Naive B cell (primary cell): ENCODE measurements at regions not wholly inside any gene's neighbourhood (a gene's known extent, or its start where the extent isn't known, plus 50 kb on each side); places are given as distances from the start of the nearest gene placed in this dataset.
"Not testable (repeated sequence)": the region's sequence is repeated elsewhere in the genome, so short reads cannot be mapped to it uniquely, and the experiment has no call there.

ENCODE experiments used
- ATAC-seq, 2 donors: fragments of 150-1000 bp; cut with Tn5 transposase; 2 replicates each; pipeline ENCODE4 v1.10.0; 2021; ENCODE audit warnings: low read depth in 2 of 2, mild to moderate bottlenecking in 2 of 2, moderate library complexity in 2 of 2
- DNase-seq: peaks from one replicate; pipeline ENCODE4 v3.0.0; 2022
- H3K27ac Mint-ChIP-seq, 6 donors: one replicate each; pipeline ENCODE4 v1.8.0; 2020 to 2022; ENCODE audit warnings: mild to moderate bottlenecking in 6 of 6, mixed read lengths in 6 of 6, moderate library complexity in 5 of 6, inconsistent platforms in 2 of 6
- H3K27me3 Mint-ChIP-seq, 3 donors: one replicate each; pipeline ENCODE4 v1.8.0; 2021 to 2022; ENCODE audit warnings: mixed read lengths in 3 of 3, mild to moderate bottlenecking in 1 of 3
- H3K36me3 Mint-ChIP-seq, 2 donors: one replicate each; pipeline ENCODE4 v1.8.0; 2020 to 2022; ENCODE audit warnings: mixed read lengths in 2 of 2, inconsistent platforms in 1 of 2, mild to moderate bottlenecking in 1 of 2
- H3K4me1 Mint-ChIP-seq, 3 donors: one replicate each; pipeline ENCODE4 v1.8.0; 2020 to 2022; ENCODE audit warnings: mixed read lengths in 3 of 3, inconsistent platforms in 1 of 3, mild to moderate bottlenecking in 1 of 3, moderate library complexity in 1 of 3
- H3K4me3 Mint-ChIP-seq, 8 donors: one replicate each; pipeline ENCODE4 v1.8.0; 2020 to 2022; ENCODE audit warnings: mild to moderate bottlenecking in 8 of 8, mixed read lengths in 8 of 8, moderate library complexity in 8 of 8, inconsistent platforms in 2 of 8
- H3K9me3 Mint-ChIP-seq, 7 donors: one replicate each; pipeline ENCODE4 v1.8.0; 2020 to 2022; ENCODE audit warnings: mixed read lengths in 7 of 7, mild to moderate bottlenecking in 5 of 7, inconsistent platforms in 2 of 7, moderate library complexity in 1 of 7

DNA sequence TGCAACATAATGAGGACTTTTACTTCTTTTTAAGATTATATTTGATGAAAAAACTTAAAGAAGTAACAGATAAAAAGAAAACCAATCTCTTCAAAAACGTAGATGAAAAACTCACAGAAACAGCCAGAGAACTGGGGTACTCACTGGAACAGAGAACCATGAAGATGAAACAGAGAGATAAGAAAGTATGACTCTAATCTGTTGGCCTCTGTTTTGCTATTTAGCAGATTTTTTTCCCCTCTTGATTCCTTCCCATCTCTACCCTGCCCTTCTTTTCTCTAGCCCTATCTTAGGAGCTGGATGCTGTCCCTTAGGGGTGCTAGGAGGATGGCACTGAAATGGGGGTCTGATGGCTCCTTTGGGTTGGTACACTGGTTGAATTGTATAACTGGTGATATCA lies 97.5 kb upstream of the FREM1 start:
- Mint-ChIP-seq H3K27me3 (peaks cover 0 to under 1% (median 0%) of the 10 kb centered on the region in 3 donors), H3K36me3 (no peaks in the 10 kb centered on the region), H3K9me3 (peaks cover 0 to 6% (median 0%) of the 10 kb centered on the region in 7 donors), H3K4me3 (no peak overlapping the region), H3K27ac (peak overlapping the region in 1 of 6 donors; percentile 10), H3K4me1 (no peaks in the 10 kb centered on the region)
- DNase-seq = no peak
- no peak for ATAC-seq

DNA sequence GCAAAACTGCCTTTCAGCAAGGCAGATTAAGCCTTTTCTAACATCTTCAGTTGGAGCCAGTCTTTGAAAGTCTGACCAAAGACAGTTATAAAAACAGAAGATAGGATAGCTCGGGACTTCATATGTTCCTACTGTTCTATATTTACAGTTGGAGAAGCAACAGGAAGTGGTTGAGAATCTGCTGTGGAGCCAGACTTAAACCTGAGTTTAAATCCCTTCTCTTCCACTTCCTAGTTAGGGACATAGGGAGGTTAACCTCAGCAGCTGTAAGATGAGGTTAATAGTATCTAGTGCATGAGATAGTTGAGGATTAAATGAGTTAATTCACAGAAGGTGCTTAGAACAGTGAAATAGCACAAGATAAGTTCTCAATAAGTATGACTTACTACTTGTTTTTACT lies 84.5 kb upstream of the FREM1 start:
- peaks cover 0 to 14% of the 10 kb centered on the region in 2 donors for H3K36me3 Mint-ChIP-seq
- ATAC-seq = no peak
- H3K4me1 Mint-ChIP-seq = peaks cover 11 to 26% (median 14%) of the 10 kb centered on the region in 3 donors
- H3K9me3 Mint-ChIP-seq = peaks cover 0 to 25% (median 7%) of the 10 kb centered on the region in 7 donors
- H3K27me3 Mint-ChIP-seq = peaks cover 32 to 38% (median 36%) of the 10 kb centered on the region in 3 donors
- no peak for DNase-seq
- no peak overlapping the region for H3K4me3 Mint-ChIP-seq
- H3K27ac Mint-ChIP-seq = no peak overlapping the region

DNA sequence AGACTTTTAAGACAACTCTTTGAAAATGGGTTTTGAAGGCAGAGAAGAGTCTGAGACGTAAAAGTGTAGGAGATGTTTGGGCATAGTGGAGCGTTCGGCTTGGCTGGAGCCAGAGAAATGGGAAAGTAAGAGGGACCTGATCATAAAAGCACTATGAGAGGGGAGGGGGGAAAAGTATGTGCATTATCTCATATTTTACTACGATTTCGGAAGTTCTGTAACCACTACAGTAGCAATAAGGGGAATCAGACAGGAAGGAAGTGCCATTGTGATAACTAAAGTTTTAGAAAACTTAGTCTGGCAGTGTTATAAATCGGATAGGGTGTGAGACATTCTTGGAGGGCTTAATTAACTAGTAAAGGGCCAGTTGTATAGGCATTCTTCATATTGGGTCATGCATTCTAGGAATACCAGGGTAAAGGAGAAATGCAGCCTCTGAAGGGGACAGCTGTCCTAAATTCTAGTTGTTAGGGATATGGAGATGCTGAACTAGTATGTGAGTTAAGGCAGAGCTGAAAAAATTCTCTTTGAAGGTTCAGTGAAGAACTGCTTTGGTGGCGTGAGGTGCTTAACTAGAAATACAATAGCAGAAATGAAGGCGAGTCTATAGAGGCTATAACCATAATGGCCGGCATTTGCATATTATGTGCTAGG lies 83.8 kb upstream of the FREM1 start:
- Mint-ChIP-seq H3K36me3 (peaks cover 0 to 14% of the 10 kb centered on the region in 2 donors), H3K27me3 (peaks cover 32 to 36% (median 34%) of the 10 kb centered on the region in 3 donors), H3K4me3 (peak overlapping the region; percentile 7 to 81 (median 53)), H3K9me3 (peaks cover 2 to 25% (median 7%) of the 10 kb centered on the region in 7 donors), H3K27ac (peak overlapping the region in 1 of 6 donors; percentile 44), H3K4me1 (peaks cover 11 to 26% (median 14%) of the 10 kb centered on the region in 3 donors)
- no peak for DNase-seq
- ATAC-seq = no peak

DNA sequence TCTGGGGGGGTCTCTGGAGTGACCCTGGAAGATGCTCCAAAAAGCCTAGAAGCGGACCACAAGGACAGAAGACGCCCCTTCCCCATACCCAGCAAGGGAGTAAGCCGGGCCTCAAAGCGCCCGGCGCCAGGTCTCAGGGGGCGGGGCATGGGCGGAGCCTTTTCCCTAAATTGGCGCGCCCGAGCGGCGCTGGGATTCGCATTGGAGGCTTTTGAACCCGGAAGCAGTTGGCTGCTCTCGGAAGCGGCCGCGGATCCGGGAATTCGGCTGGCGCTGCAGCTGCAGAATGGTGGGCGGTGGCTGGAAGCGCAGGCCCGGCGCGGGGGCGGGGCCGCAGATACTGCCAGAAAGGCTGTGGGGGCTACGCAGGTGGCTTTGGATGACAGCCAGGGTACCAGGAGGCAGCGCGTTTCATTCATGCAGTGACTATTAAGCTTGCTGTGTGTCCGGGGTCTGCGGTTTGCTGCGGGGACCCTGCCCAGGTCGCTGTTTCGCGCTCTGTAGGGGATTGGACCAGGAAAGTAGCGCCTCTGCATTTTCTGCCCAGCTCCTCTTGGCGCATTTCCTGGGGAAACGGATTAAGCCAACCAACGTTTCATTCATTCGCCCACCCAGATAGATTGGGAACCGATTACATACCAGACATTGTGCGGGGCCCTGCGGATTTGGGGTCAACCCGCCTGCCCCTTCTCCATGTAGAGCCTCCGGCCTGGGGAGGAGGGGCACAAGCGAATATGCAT lies 83.0 kb upstream of the FREM1 start:
- Mint-ChIP-seq H3K27ac (peak overlapping the region in 1 of 6 donors; percentile 44), H3K27me3 (peaks cover 32 to 36% (median 34%) of the 10 kb centered on the region in 3 donors), H3K36me3 (peaks cover 0 to 14% of the 10 kb centered on the region in 2 donors), H3K4me1 (peaks cover 11 to 26% (median 14%) of the 10 kb centered on the region in 3 donors), H3K9me3 (peaks cover 2 to 29% (median 7%) of the 10 kb centered on the region in 7 donors), H3K4me3 (peak overlapping the region; percentile 20 to 82 (median 62))
- DNase-seq (no peak), ATAC-seq (no peak)

DNA sequence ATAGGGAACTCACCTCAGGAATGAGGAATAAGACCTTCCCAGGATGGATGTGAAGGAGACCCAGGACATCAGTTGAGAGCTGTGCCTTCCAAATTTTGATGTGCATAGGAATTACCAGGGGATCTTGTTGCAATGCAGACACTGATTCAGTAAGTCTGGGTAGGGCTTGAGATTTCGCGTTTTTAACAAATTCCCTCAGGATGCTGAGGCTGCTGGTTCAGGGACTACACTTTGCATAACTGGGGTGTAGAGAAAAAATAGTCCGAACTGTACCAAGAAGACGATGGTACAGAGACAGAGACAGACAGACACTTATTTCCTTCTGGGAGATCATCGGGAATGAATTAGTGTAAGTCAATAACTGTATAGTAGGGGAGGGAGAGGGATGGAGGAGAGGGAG lies 82.3 kb upstream of the FREM1 start:
- Mint-ChIP-seq H3K27ac (no peak overlapping the region), H3K27me3 (peaks cover 32 to 36% (median 34%) of the 10 kb centered on the region in 3 donors), H3K4me3 (peak overlapping the region; percentile 20 to 82 (median 53)), H3K4me1 (peaks cover 11 to 26% (median 14%) of the 10 kb centered on the region in 3 donors), H3K9me3 (peaks cover 2 to 30% (median 7%) of the 10 kb centered on the region in 7 donors), H3K36me3 (peaks cover 0 to 14% of the 10 kb centered on the region in 2 donors)
- DNase-seq (no peak), ATAC-seq (no peak)

DNA sequence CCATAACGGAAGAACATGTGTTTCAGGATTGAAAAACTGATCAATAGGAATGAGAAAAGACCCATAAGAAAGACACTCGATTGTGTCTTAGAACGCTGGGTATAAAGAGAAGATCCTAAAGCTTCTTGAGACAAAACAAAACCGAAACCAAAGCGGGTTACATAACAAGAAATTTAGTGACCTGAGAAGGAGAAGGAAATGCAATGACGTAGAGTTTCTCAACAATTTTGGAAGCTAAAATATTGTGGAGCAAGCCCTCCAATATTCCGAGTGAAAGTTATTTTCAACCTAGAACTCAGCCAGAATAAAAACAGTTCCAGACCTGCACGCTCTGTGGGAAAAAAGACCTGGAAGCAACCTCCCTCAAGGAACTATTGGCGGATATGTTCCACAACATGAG lies 81.9 kb upstream of the FREM1 start:
- peaks cover 0 to 14% of the 10 kb centered on the region in 2 donors for H3K36me3 Mint-ChIP-seq
- ATAC-seq (no peak), DNase-seq (no peak)
- peaks cover 2 to 30% (median 7%) of the 10 kb centered on the region in 7 donors for H3K9me3 Mint-ChIP-seq
- peaks cover 30 to 36% (median 34%) of the 10 kb centered on the region in 3 donors for H3K27me3 Mint-ChIP-seq
- peaks cover 11 to 26% (median 14%) of the 10 kb centered on the region in 3 donors for H3K4me1 Mint-ChIP-seq
- H3K27ac Mint-ChIP-seq = no peak overlapping the region
- H3K4me3 Mint-ChIP-seq = peak overlapping the region in 5 of 8 donors; percentile 4 to 74 (median 20)

DNA sequence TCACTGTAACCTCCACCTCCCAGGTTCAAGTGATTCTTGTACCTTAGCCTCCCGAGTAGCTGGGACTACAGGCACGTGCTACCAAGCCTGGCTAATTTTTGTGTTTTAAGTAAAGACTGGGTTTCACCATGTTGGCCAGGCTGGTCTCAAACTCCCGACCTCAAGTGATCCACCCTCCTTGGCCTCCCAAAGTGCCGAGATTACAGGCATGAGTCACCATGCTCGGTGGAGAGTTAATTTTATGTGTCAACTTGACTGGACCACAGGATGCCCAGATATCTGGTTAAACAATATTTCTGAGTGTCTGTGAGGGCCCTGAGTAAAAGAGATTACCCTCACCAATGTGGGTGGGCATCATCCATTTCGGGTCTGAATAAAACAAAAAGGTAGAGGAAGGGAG lies 80.4 kb upstream of the FREM1 start:
- Mint-ChIP-seq H3K27me3 (peaks cover 27 to 36% (median 34%) of the 10 kb centered on the region in 3 donors), H3K4me1 (peaks cover 11 to 26% (median 14%) of the 10 kb centered on the region in 3 donors), H3K9me3 (peaks cover 2 to 30% (median 7%) of the 10 kb centered on the region in 7 donors), H3K36me3 (peaks cover 0 to 14% of the 10 kb centered on the region in 2 donors)
- DNase-seq, H3K27ac Mint-ChIP-seq, H3K4me3 Mint-ChIP-seq, ATAC-seq: not testable (repeated sequence)

DNA sequence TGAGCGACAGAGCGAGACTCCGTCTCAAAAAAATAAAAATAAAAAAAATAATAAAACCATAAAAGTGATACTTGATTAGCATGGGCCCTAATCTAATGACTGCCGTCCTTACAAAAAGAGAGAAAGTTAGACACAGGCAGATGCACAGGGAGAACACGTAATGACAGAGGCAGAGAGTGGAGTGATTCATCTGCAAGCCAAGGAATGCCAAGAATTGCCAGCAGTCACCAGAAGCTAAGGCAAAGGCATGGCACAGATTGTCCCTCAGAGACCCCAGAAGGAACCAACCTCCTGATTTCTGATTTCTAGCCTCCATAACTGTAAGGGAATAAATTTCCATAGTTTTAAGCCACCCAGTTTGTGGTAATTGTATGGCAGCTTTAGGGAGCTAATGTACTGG lies 79.6 kb upstream of the FREM1 start:
- Mint-ChIP-seq H3K9me3 (peaks cover 2 to 30% (median 7%) of the 10 kb centered on the region in 7 donors), H3K27ac (no peak overlapping the region), H3K4me1 (peaks cover 11 to 26% (median 14%) of the 10 kb centered on the region in 3 donors), H3K36me3 (peaks cover 0 to 14% of the 10 kb centered on the region in 2 donors), H3K27me3 (peaks cover 27 to 36% (median 34%) of the 10 kb centered on the region in 3 donors), H3K4me3 (no peak overlapping the region)
- DNase-seq = no peak
- ATAC-seq = no peak

DNA sequence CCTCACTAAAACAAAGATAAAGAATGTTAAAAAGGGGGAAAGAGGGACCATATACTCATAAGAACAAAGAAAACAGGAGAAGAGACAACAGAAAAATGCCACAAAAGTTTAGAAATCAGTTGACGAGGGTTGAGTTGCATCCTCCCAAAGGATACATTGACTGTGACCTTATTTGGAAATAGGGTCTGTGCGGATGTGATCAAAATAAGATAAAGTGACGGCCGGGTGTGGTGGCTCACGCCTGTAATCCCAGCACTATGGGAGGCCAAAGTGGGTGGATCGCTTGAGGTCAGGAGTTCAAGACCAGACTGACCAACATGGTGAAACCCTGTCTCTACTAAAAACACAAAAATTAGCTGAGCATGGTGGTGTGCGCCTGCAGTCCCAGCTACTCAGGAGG lies 79.1 kb upstream of the FREM1 start:
- peaks cover 11 to 26% (median 14%) of the 10 kb centered on the region in 3 donors for H3K4me1 Mint-ChIP-seq
- H3K9me3 Mint-ChIP-seq = peaks cover 2 to 30% (median 7%) of the 10 kb centered on the region in 7 donors
- H3K27me3 Mint-ChIP-seq = peaks cover 26 to 33% (median 30%) of the 10 kb centered on the region in 3 donors
- peaks cover 0 to 14% of the 10 kb centered on the region in 2 donors for H3K36me3 Mint-ChIP-seq
- DNase-seq, H3K4me3 Mint-ChIP-seq, H3K27ac Mint-ChIP-seq, ATAC-seq: not testable (repeated sequence)

DNA sequence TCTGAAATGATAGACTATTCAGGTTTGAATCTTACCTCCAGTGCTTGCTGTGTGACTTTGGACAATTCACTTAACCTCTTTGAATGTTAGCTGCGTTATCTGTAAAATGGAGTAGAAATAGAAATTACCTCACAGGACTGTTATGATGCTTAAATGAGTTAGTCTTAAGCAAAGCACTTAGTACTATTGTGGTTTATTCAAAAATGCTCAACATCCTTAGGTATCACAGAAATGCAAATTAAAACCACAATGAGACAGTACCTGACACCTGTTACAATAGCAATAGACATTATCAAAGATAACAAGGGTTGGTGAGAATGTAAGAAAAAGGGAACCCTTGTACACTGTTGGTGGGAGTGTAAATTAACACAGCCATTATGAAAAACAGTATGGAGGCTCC lies 77.6 kb upstream of the FREM1 start:
- no peak overlapping the region for H3K4me3 Mint-ChIP-seq
- peaks cover 0 to 13% of the 10 kb centered on the region in 2 donors for H3K36me3 Mint-ChIP-seq
- H3K4me1 Mint-ChIP-seq = peaks cover 4 to 13% (median 5%) of the 10 kb centered on the region in 3 donors
- no peak for DNase-seq
- H3K9me3 Mint-ChIP-seq = peaks cover 0 to 26% (median 4%) of the 10 kb centered on the region in 7 donors
- no peak overlapping the region for H3K27ac Mint-ChIP-seq
- peaks cover 14 to 19% (median 18%) of the 10 kb centered on the region in 3 donors for H3K27me3 Mint-ChIP-seq
- no peak for ATAC-seq

DNA sequence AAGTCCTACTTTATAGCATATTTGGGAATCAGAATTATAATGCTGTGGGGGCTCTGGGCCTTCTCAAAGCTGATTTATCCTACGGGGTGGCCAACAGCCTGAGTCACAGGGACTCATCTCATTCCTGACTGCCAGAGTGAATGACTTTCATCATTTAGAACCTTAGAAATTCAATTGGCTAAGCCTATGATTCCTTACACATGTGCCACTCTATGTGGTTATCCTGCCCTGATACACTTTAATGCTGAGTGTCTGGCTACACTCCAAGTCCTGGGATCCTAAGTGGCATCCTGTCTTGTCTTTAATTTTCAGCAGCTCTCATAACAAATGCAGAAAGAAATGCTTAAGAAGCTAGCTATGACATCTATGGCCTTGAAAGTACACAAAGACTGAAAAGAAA lies 75.2 kb upstream of the FREM1 start:
- no peak for ATAC-seq
- Mint-ChIP-seq H3K4me3 (no peak overlapping the region), H3K36me3 (no peaks in the 10 kb centered on the region), H3K27ac (no peak overlapping the region), H3K27me3 (no peaks in the 10 kb centered on the region), H3K4me1 (no peaks in the 10 kb centered on the region), H3K9me3 (peaks cover 0 to 8% (median 2%) of the 10 kb centered on the region in 7 donors)
- DNase-seq = no peak

DNA sequence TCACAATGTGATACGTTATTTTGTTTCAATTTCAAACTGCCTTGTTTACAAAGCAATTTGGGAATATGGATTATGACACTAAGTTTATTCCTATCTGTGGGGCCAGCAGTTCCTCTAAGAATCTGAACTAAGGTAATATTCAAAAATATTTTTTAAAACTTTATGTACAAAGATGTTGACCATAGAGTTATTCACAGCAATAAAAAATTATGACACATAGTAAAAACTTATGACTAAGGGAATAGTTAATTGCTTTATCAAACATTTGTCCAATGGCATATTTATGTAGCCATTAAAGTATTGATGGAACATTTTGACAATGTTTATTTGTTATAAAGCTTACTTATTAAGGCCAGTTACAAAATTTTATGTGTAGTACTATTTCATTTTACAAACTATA lies 73.4 kb upstream of the FREM1 start:
- Mint-ChIP-seq H3K9me3 (peaks cover 0 to 8% (median 0%) of the 10 kb centered on the region in 7 donors), H3K4me1 (no peaks in the 10 kb centered on the region), H3K4me3 (no peak overlapping the region), H3K36me3 (no peaks in the 10 kb centered on the region), H3K27ac (no peak overlapping the region), H3K27me3 (no peaks in the 10 kb centered on the region)
- no peak for ATAC-seq
- DNase-seq = no peak

DNA sequence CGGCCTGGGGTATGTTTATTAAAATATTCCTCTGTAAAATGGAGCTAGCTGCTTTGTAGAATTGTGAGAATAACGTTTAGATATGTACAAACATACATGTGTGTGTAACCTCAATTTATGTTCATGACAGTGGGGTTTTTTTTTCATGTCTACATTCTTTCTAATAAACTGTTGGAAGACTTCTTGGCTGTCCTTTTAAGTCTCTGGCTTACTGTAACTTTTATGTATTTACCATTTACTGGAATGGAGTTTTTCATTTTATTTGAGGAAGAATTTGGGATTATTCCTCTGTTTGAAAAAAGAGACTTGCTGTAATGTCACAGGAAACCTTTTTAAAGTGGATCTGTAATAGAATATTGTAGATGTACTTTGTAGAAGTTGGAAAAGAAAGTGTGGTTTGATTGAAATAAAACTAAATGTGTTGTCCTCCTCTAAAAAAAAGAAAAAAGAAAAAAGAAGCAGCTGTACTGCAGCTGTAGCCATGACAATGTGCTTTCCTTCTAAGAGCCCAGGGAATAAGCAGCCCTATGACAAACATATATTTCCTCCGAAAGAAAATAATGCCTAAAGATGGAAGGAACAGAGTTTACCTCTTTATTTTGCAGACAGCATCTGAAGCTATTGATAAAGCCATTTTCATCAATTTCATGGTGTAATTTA lies 71.2 kb upstream of the FREM1 start:
- no peaks in the 10 kb centered on the region for H3K36me3 Mint-ChIP-seq
- no peaks in the 10 kb centered on the region for H3K4me1 Mint-ChIP-seq
- no peak overlapping the region for H3K27ac Mint-ChIP-seq
- H3K27me3 Mint-ChIP-seq = no peaks in the 10 kb centered on the region
- H3K4me3 Mint-ChIP-seq = no peak overlapping the region
- no peak for ATAC-seq
- DNase-seq = no peak
- peaks cover 0 to 10% (median 3%) of the 10 kb centered on the region in 7 donors for H3K9me3 Mint-ChIP-seq
